ENCODE measurements at regions not wholly inside any gene's neighbourhood (a gene's known extent, or its start where the extent isn't known, plus 50 kb on each side); places are given as distances from the start of the nearest gene placed in this dataset.

- Histone ChIP-seq H3K4me1 (ENCODE audit: control insufficient read depth in 3 of 3, insufficient read depth in 2 of 3, low read depth in 1 of 3, low read length in 2 of 3) (no peaks in the 10 kb centered on the region), H3K9me3 (ENCODE audit: control insufficient read depth in 2 of 2, insufficient read depth in 1 of 2, low read depth in 1 of 2, low read length in 1 of 2) (no peaks in the 10 kb centered on the region), H3K4me3 (ENCODE audit: low read depth in 1 of 3, low read length in 3 of 3) (no peak overlapping the region), H3K27ac (ENCODE audit: low read depth in 1 of 3, low read length in 2 of 3) (no peak overlapping the region), H3K36me3 (ENCODE audit: control insufficient read depth in 3 of 3, insufficient read depth in 2 of 3, low read depth in 1 of 3, low read length in 3 of 3) (no peaks in the 10 kb centered on the region), H3K27me3 (ENCODE audit: control insufficient read depth in 3 of 3, insufficient read depth in 3 of 3, low read length in 3 of 3) (peaks cover 0 to 8% (median 0%) of the 10 kb centered on the region in 3 donors)
- no peak for FAIRE-seq
- no peak for DNase-seq
- 89 to 92% (median 91%) methylated on average over 12 of the region's 12 CpGs for WGBS, 3 donors
These were observed 51.4 kb downstream of the MRPL36 start for GRCh38 chr5:1748271-1748670.

- DNase-seq: no peak
- WGBS, 3 donors: 78 to 90% (median 89%) methylated on average over 5 of the region's 5 CpGs
- Histone ChIP-seq H3K27me3 (ENCODE audit: control insufficient read depth in 3 of 3, insufficient read depth in 3 of 3, low read length in 3 of 3) (peaks cover 0 to 10% (median 0%) of the 10 kb centered on the region in 3 donors), H3K27ac (ENCODE audit: low read depth in 1 of 3, low read length in 2 of 3) (no peak overlapping the region), H3K9me3 (ENCODE audit: control insufficient read depth in 2 of 2, insufficient read depth in 1 of 2, low read depth in 1 of 2, low read length in 1 of 2) (no peaks in the 10 kb centered on the region), H3K36me3 (ENCODE audit: control insufficient read depth in 3 of 3, insufficient read depth in 2 of 3, low read depth in 1 of 3, low read length in 3 of 3) (no peaks in the 10 kb centered on the region), H3K4me1 (ENCODE audit: control insufficient read depth in 3 of 3, insufficient read depth in 2 of 3, low read depth in 1 of 3, low read length in 2 of 3) (no peaks in the 10 kb centered on the region), H3K4me3 (ENCODE audit: low read depth in 1 of 3, low read length in 3 of 3) (no peak overlapping the region)
- no peak for FAIRE-seq
These were observed 51.9 kb downstream of the MRPL36 start for GRCh38 chr5:1747803-1748085.

- Histone ChIP-seq H3K4me1 (ENCODE audit: control insufficient read depth in 3 of 3, insufficient read depth in 2 of 3, low read depth in 1 of 3, low read length in 2 of 3) (no peaks in the 10 kb centered on the region), H3K4me3 (ENCODE audit: low read depth in 1 of 3, low read length in 3 of 3) (no peak overlapping the region), H3K9me3 (ENCODE audit: control insufficient read depth in 2 of 2, insufficient read depth in 1 of 2, low read depth in 1 of 2, low read length in 1 of 2) (no peaks in the 10 kb centered on the region), H3K36me3 (ENCODE audit: control insufficient read depth in 3 of 3, insufficient read depth in 2 of 3, low read depth in 1 of 3, low read length in 3 of 3) (no peaks in the 10 kb centered on the region), H3K27me3 (ENCODE audit: control insufficient read depth in 3 of 3, insufficient read depth in 3 of 3, low read length in 3 of 3) (peaks cover 0 to 11% (median 0%) of the 10 kb centered on the region in 3 donors), H3K27ac (ENCODE audit: low read depth in 1 of 3, low read length in 2 of 3) (no peak overlapping the region)
- no peak for DNase-seq
- WGBS, 3 donors: 75 to 84% (median 75%) methylated on average over 23 to 24 of the region's 24 CpGs
- no peak for FAIRE-seq
These were observed 52.4 kb downstream of the MRPL36 start for GRCh38 chr5:1747079-1747802.

- FAIRE-seq (no peak), DNase-seq (no peak)
- H3K4me1 ChIP-seq (ENCODE audit: control insufficient read depth in 3 of 3, insufficient read depth in 2 of 3, low read depth in 1 of 3, low read length in 2 of 3): no peaks in the 10 kb centered on the region
- peaks cover 0 to 11% (median 0%) of the 10 kb centered on the region in 3 donors for H3K27me3 ChIP-seq (ENCODE audit: control insufficient read depth in 3 of 3, insufficient read depth in 3 of 3, low read length in 3 of 3)
- no peaks in the 10 kb centered on the region for H3K9me3 ChIP-seq (ENCODE audit: control insufficient read depth in 2 of 2, insufficient read depth in 1 of 2, low read depth in 1 of 2, low read length in 1 of 2)
- no peaks in the 10 kb centered on the region for H3K36me3 ChIP-seq (ENCODE audit: control insufficient read depth in 3 of 3, insufficient read depth in 2 of 3, low read depth in 1 of 3, low read length in 3 of 3)
- WGBS, 3 donors: 90 to 92% (median 90%) methylated on average over 59 to 63 of the region's 63 CpGs
- no peak overlapping the region for H3K27ac ChIP-seq (ENCODE audit: low read depth in 1 of 3, low read length in 2 of 3)
- H3K4me3 ChIP-seq (ENCODE audit: low read depth in 1 of 3, low read length in 3 of 3): no peak overlapping the region
These were observed 53.1 kb downstream of the MRPL36 start for GRCh38 chr5:1746371-1747078.

- FAIRE-seq (no peak), DNase-seq (no peak)
- Histone ChIP-seq H3K27ac (ENCODE audit: low read depth in 1 of 3, low read length in 2 of 3) (no peak overlapping the region), H3K27me3 (ENCODE audit: control insufficient read depth in 3 of 3, insufficient read depth in 3 of 3, low read length in 3 of 3) (peaks cover 0 to 8% (median 0%) of the 10 kb centered on the region in 3 donors), H3K36me3 (ENCODE audit: control insufficient read depth in 3 of 3, insufficient read depth in 2 of 3, low read depth in 1 of 3, low read length in 3 of 3) (no peaks in the 10 kb centered on the region), H3K4me1 (ENCODE audit: control insufficient read depth in 3 of 3, insufficient read depth in 2 of 3, low read depth in 1 of 3, low read length in 2 of 3) (no peaks in the 10 kb centered on the region), H3K9me3 (ENCODE audit: control insufficient read depth in 2 of 2, insufficient read depth in 1 of 2, low read depth in 1 of 2, low read length in 1 of 2) (no peaks in the 10 kb centered on the region), H3K4me3 (ENCODE audit: low read depth in 1 of 3, low read length in 3 of 3) (no peak overlapping the region)
- 84 to 86% (median 85%) methylated on average over 28 to 29 of the region's 29 CpGs for WGBS, 3 donors
These were observed 53.8 kb downstream of the MRPL36 start for GRCh38 chr5:1745796-1746370.

- Histone ChIP-seq H3K27me3 (ENCODE audit: control insufficient read depth in 3 of 3, insufficient read depth in 3 of 3, low read length in 3 of 3) (peaks cover 0 to 6% (median 0%) of the 10 kb centered on the region in 3 donors), H3K4me1 (ENCODE audit: control insufficient read depth in 3 of 3, insufficient read depth in 2 of 3, low read depth in 1 of 3, low read length in 2 of 3) (no peaks in the 10 kb centered on the region), H3K27ac (ENCODE audit: low read depth in 1 of 3, low read length in 2 of 3) (no peak overlapping the region), H3K36me3 (ENCODE audit: control insufficient read depth in 3 of 3, insufficient read depth in 2 of 3, low read depth in 1 of 3, low read length in 3 of 3) (no peaks in the 10 kb centered on the region), H3K4me3 (ENCODE audit: low read depth in 1 of 3, low read length in 3 of 3) (no peak overlapping the region), H3K9me3 (ENCODE audit: control insufficient read depth in 2 of 2, insufficient read depth in 1 of 2, low read depth in 1 of 2, low read length in 1 of 2) (no peaks in the 10 kb centered on the region)
- FAIRE-seq (no peak), DNase-seq (no peak)
- 75 to 80% (median 77%) methylated on average over 30 of the region's 30 CpGs for WGBS, 3 donors
These were observed 54.4 kb downstream of the MRPL36 start for GRCh38 chr5:1745123-1745795.

GRCh38 chr5:1744393-1745122 lies 55.1 kb downstream of the MRPL36 start:
- Histone ChIP-seq H3K36me3 (ENCODE audit: control insufficient read depth in 3 of 3, insufficient read depth in 2 of 3, low read depth in 1 of 3, low read length in 3 of 3) (no peaks in the 10 kb centered on the region), H3K4me1 (ENCODE audit: control insufficient read depth in 3 of 3, insufficient read depth in 2 of 3, low read depth in 1 of 3, low read length in 2 of 3) (no peaks in the 10 kb centered on the region), H3K27ac (ENCODE audit: low read depth in 1 of 3, low read length in 2 of 3) (no peak overlapping the region), H3K27me3 (ENCODE audit: control insufficient read depth in 3 of 3, insufficient read depth in 3 of 3, low read length in 3 of 3) (peaks cover 0 to 5% (median 0%) of the 10 kb centered on the region in 3 donors), H3K4me3 (ENCODE audit: low read depth in 1 of 3, low read length in 3 of 3) (no peak overlapping the region), H3K9me3 (ENCODE audit: control insufficient read depth in 2 of 2, insufficient read depth in 1 of 2, low read depth in 1 of 2, low read length in 1 of 2) (no peaks in the 10 kb centered on the region)
- FAIRE-seq (no peak), DNase-seq (no peak)
- WGBS, 3 donors: 73 to 83% (median 79%) methylated on average over 21 of the region's 21 CpGs

- DNase-seq (no peak), FAIRE-seq (no peak)
- Histone ChIP-seq H3K4me1 (ENCODE audit: control insufficient read depth in 3 of 3, insufficient read depth in 2 of 3, low read depth in 1 of 3, low read length in 2 of 3) (no peaks in the 10 kb centered on the region), H3K27ac (ENCODE audit: low read depth in 1 of 3, low read length in 2 of 3) (no peak overlapping the region), H3K36me3 (ENCODE audit: control insufficient read depth in 3 of 3, insufficient read depth in 2 of 3, low read depth in 1 of 3, low read length in 3 of 3) (no peaks in the 10 kb centered on the region), H3K4me3 (ENCODE audit: low read depth in 1 of 3, low read length in 3 of 3) (no peak overlapping the region), H3K27me3 (ENCODE audit: control insufficient read depth in 3 of 3, insufficient read depth in 3 of 3, low read length in 3 of 3) (peaks cover 0 to 5% (median 0%) of the 10 kb centered on the region in 3 donors), H3K9me3 (ENCODE audit: control insufficient read depth in 2 of 2, insufficient read depth in 1 of 2, low read depth in 1 of 2, low read length in 1 of 2) (no peaks in the 10 kb centered on the region)
- 58 to 70% (median 64%) methylated on average over 5 of the region's 5 CpGs for WGBS, 3 donors
These were observed 55.9 kb downstream of the MRPL36 start for GRCh38 chr5:1743769-1744085.
